ENCODE measurements at regions not wholly inside any gene's neighbourhood (a gene's known extent, or its start where the extent isn't known, plus 50 kb on each side); places are given as distances from the start of the nearest gene placed in this dataset.

DNA sequence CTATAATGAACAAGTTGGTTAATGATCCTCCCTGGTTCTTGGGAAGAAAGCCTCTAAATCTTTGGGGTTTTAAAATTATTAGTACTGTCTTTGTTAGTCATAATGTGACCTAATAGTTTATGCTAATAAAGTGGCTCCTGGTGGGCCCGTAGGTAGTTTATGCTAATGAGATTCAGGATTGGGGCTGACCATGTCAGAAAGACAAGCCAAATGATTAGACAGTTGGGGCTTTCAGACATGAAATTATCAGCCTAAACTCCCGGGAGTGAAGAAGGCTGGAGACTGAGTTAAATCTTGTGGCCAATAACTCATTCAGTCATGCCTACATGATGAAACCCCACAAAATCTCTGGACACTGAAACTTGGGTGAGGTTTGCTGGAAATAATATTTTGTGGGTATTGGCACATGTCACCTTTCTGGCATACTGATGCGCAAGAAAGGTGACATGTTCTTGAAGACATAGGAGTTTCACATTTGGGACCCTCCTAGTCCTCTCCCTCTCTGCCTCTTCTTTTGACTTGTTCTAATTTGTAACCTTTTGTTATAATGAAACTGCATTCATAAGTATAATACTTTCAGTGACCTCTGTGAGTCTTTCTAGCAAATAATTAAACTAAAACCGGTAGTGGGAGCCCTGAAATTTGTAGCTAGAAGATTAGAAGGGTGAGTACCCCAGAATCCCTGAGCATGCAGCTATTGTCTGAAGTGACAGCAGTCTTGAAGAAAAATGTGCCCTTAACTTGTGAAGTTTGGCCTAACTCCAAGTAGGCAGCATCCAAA is 196.8 kb upstream of the FSTL5 start:
- WGBS, 2 donors, result 82 to 86% methylated on average over 4 of the region's 4 CpGs
- no peak overlapping the region for H3K27ac ChIP-seq
- H3K4me3 ChIP-seq, result no peak overlapping the region
- ATAC-seq, result no peak
- no peaks in the 10 kb centered on the region for H3K9me3 ChIP-seq
- intact Hi-C loops (cut with DNase I), result no loop called here
- no peaks in the 10 kb centered on the region for H3K36me3 ChIP-seq
- DNase-seq, result no peak
- TF ChIP-seq, protein P1, sequence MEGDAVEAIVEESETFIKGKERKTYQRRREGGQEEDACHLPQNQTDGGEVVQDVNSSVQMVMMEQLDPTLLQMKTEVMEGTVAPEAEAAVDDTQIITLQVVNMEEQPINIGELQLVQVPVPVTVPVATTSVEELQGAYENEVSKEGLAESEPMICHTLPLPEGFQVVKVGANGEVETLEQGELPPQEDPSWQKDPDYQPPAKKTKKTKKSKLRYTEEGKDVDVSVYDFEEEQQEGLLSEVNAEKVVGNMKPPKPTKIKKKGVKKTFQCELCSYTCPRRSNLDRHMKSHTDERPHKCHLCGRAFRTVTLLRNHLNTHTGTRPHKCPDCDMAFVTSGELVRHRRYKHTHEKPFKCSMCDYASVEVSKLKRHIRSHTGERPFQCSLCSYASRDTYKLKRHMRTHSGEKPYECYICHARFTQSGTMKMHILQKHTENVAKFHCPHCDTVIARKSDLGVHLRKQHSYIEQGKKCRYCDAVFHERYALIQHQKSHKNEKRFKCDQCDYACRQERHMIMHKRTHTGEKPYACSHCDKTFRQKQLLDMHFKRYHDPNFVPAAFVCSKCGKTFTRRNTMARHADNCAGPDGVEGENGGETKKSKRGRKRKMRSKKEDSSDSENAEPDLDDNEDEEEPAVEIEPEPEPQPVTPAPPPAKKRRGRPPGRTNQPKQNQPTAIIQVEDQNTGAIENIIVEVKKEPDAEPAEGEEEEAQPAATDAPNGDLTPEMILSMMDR (IDR thresholded peaks at IDR 0.05), result no peak
- no peaks in the 10 kb centered on the region for H3K4me1 ChIP-seq
- H3K27me3 ChIP-seq, result no peaks in the 10 kb centered on the region

DNA sequence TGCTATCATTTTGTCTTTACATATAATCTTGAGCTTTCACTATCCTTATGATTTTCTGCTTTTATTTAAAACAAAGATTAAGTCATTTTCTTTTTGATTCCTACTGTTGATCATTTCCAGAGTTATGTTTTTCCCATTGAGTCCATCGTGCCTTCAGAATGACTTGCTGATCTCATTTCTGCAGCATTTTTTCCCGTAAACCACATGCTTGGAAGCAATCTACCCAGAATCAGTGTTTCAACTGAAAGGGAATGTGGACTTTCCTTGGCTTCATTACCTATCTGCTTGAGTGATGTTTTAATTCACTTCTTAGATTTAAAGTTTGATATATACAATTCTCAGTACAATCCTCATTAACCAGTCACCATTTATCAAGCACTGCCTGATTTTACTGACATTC is 192.4 kb upstream of the FSTL5 start:
- Histone ChIP-seq H3K36me3 (no peaks in the 10 kb centered on the region), H3K4me3 (no peak overlapping the region), H3K4me1 (peaks cover 0 to 13% (median 6%) of the 10 kb centered on the region in 9 donors), H3K27ac (no peak overlapping the region), H3K27me3 (no peaks in the 10 kb centered on the region), H3K9me3 (no peaks in the 10 kb centered on the region)
- no peak for DNase-seq
- whole genome bisulfite sequencing, 2 donors, result 60 to 66% methylated on average over 2 of the region's 2 CpGs
- intact Hi-C loops (cut with DNase I), result no loop called here
- TF ChIP-seq, protein P1 (IDR thresholded peaks at IDR 0.05), result no peak
- no peak for ATAC-seq

DNA sequence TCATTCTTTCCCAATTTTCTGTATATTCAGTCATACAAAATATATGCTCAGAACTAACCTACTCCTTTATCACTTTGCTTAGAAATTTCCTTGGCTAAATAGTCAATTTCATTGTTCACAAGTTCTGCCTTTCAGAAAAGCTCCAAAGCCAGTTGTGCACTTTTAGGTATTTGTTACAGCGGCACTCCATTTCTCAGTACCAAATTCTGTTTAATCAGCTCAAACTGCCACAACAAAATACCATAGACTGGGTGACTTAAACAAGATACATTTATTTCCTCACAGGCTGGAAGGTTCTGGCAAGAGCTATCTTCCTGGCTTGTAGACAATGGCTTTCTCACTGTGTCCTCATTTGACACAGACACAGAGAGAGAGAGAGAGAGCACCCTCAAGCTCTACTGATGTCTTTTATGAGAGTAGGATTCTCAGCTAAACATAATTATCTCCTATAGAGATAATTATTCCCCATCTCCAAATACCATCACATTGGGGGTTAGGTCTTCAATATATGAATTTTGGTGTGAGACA is 188.8 kb upstream of the FSTL5 start:
- WGBS, 2 donors, result 44 to 51% methylated on average over 1 of the region's 1 CpG

DNA sequence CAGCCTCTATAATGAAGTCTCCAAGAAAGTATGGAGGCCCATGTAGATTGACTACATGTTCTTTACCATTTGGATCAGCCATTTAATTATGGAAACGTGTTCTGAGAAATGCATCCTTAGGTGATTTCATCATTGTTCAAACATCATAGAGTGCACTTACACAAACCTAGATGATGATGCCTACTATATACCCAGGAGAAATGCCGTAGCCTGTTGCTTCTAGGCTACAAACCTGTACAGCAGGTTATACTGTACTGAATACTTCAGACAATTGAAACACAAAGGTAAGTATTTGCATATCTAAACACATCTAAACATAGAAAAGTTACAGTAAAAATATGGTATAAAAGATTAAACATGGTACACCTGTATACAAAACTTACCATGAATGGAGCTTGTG is 186.5 kb upstream of the FSTL5 start:
- DNase-seq, result no peak
- Histone ChIP-seq H3K9me3 (no peaks in the 10 kb centered on the region), H3K4me1 (peaks cover 0 to 38% (median 22%) of the 10 kb centered on the region in 9 donors), H3K36me3 (no peaks in the 10 kb centered on the region), H3K27ac (no peak overlapping the region), H3K27me3 (no peaks in the 10 kb centered on the region), H3K4me3 (no peak overlapping the region)
- TF ChIP-seq, protein P1 (IDR thresholded peaks at IDR 0.05), result no peak
- intact Hi-C loops (cut with DNase I), result no loop called here
- 45% methylated on average over 2 of the region's 2 CpGs for WGBS, 2 donors
- ATAC-seq, result no peak

More for the DNA sequence above, 188.8 kb upstream of the FSTL5 start:
- Histone ChIP-seq H3K4me3 (no peak overlapping the region), H3K9me3 (no peaks in the 10 kb centered on the region), H3K4me1 (peaks cover 0 to 26% (median 12%) of the 10 kb centered on the region in 9 donors), H3K27ac (no peak overlapping the region), H3K36me3 (no peaks in the 10 kb centered on the region), H3K27me3 (no peaks in the 10 kb centered on the region)
- intact Hi-C loops (cut with DNase I), result no loop called here
- peak in 7 of 8 donors; percentile 49 to 81 (median 72) for ATAC-seq
- TF ChIP-seq, protein P1 (IDR thresholded peaks at IDR 0.05), result no peak
- peak in 1 of 2 donors; percentile 9 for DNase-seq

Data from heart right ventricle (tissue), 16 donors.